Cardiac septum (tissue), 1 donor: ENCODE measurements at regions not wholly inside any gene's neighbourhood (a gene's known extent, or its start where the extent isn't known, plus 50 kb on each side); places are given as distances from the start of the nearest gene placed in this dataset.

ENCODE experiments used
- DNase-seq: peaks from one replicate; pipeline ENCODE4 v3.0.0-alpha.2; 2020; ENCODE audit warnings: low spot score
- intact Hi-C: fragments of 100-400 bp; cut with DNase I; formaldehyde crosslinking; loops from one replicate; pipeline ENCODE4 v1.14.0; 2022
- donor health status: DM: no; HTN: no; CAD: no.

GRCh38 chr5:27414099-27414498, 375.7 kb upstream of the CDH9 start:
- no peak for DNase-seq
- intact Hi-C loops, result no loop called here

DNA sequence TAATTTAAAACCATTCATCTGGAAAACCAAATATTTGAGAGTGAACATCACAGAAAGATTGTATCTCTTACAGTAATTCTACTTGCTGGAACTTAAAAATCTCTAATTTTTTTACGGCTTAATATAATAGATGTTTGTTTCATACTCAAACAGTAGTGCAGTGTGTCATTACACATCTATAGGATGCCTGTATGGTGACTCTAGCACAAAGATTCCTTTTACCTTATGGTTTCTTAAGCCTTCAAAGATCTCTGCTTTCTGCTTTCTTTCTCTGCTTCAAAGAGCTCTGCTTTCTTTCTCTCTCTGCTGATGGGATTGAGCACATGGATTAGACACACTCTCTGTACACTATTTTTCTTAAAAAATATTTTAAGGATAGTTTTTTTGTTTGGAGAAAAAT, 374.0 kb upstream of the CDH9 start:
- intact Hi-C loops, result no loop called here
- DNase-seq, result no peak

DNA sequence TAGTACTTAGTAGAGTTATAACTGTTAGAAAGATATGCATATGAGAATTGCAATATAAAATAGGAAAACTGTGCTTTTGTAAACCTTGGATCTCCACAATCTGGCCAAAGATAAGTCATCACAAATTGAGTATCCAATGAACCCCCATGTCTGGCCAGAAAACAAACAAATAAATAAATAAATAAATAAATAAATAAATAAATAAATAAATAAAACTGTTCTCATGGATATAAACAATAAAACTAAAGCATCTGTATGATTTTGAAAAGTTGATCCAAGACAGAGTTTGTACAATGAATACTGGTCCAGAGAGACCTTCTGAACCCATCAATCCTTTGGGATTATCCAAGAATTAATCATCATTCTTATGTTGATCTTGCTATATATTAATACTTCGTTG, 367.6 kb upstream of the CDH9 start:
- DNase-seq, result no peak
- intact Hi-C loops, result no loop called here

GRCh38 chr5:27403243-27403882, 365.0 kb upstream of the CDH9 start:
- DNase-seq, result no peak
- intact Hi-C loops, result no loop called here

- DNase-seq, result no peak
- intact Hi-C loops, result no loop called here
These were observed 364.4 kb upstream of the CDH9 start for GRCh38 chr5:27402828-27403227.

DNA sequence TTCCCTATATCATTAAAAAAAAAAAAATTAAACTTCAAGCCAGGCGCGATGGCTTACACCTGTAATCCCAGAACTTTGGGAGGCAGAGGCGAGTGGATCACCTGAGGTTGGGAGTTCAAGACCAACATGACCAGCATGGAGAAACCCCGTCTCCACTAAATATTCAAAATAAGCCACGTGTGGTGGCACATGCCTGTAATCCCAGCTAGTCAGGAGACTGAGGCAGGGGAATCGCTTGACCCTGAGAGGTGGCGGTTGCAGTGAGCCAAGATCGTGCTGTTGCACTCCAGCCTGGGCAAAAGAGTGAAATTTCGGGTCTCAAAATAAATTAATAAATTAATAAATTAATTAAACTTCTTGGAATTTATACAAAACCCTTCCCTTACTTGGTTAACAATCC, 358.6 kb upstream of the CDH9 start:
- DNase-seq, result no peak
- intact Hi-C loops, result no loop called here

DNA sequence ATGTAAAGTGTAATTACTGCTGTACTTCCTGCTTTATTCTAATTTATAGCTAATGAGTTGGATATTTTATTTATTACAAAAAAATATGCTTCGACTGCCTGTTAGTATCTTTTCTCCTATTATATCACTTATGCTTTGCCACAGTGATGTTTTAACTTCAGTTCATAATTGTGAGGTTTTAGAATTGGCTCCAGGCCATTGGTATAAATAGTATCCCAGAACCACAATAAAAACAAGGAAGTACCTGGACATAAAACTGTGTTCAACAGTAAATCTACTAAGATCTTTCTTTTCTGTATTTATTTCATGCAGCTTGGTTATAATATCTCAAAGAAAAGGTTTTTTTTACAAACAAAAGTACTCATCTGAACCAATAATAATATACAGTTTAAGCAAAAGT, 354.3 kb upstream of the CDH9 start:
- DNase-seq, result no peak
- intact Hi-C loops, result no loop called here

DNA sequence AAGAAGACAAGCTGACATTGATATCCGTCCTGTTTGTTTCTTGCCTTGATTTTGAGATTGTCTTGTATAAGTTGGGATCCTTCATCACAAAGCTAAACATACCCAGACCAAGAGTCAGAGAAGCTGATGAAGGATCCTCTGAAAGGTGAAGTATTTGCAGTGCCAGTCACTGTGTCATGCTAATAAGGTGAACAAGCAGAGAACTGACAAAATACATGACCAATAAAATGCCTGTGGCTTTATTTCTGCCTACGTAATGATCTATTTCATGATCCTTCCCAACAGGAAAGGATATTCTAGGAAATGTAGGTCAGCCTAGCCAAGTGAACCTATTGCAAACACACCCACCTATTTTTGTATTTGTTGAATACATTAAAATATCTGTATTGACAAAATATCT, 351.3 kb upstream of the CDH9 start:
- intact Hi-C loops, result no loop called here

DNA sequence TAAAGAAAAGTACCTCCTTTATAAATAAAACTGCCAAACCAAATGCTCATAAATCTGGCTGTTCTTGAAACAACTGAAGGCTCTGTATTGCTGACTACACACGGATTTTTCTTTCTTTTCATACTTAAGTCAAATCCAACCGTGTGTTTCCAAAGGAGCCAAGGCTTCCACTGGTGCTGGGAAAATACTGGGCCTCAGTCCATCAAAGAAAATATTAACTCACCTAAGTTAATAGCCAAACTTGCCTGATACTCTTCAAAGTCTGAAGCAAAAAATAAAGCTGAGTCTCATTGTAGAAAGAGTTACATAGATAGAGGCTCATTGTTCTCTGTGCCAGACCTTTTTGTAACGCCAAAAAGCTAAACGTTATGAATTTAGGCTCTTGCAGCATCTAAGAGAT, 350.4 kb upstream of the CDH9 start:
- DNase-seq, result no peak
- intact Hi-C loops, result no loop called here

More for the DNA sequence above, 351.3 kb upstream of the CDH9 start:
- no peak for DNase-seq

DNA sequence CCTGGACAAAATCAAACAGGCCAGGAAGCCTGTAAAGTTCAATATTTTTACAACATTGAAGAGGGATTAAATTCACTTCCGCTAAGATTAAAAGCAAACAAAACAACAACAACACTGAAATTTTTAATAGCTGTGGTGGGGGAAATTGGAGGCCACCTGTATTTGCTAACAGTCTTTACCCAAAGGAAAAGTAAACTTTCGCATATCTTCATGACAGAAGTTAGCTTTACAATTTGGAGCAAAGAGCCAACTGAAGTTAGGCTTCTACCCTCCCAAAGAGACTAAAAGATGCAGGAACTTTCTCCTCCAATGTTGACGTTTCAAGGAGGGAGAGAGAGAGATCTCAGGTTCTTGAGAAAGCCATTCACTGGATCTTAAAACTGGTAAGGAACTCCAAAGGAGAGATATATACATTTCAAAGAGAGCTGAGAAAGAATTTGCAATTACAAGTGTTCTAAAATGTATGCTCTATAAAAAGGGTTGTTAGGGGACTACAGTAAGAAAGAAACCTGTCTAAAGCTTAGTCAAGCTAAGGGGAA, 349.2 kb upstream of the CDH9 start:
- no peak for DNase-seq
- intact Hi-C loops, result no loop called here

DNA sequence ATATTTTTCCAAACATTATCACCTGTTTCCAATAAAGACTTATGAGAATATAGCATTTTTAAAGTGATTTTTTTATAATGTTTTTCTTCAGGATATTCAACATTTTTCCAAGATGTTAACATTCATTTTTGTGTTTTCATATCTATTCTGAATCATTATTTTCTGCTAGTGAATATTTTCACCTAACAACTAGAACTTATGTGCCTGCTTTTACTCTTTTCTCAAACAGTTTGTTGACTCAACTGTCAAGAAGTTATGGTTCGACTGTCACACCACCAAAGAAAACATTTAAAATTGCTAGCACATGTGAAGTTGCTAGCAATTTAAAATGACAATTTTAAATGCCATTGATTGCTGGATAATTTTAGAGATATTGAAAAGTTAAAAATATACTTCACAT, 343.3 kb upstream of the CDH9 start:
- intact Hi-C loops, result no loop called here

GRCh38 chr5:27377626-27378025, 339.2 kb upstream of the CDH9 start:
- no peak for DNase-seq
- intact Hi-C loops, result no loop called here

More for the DNA sequence above, 343.3 kb upstream of the CDH9 start:
- no peak for DNase-seq

- intact Hi-C loops, result no loop called here
- DNase-seq, result no peak
These were observed 315.6 kb upstream of the CDH9 start for GRCh38 chr5:27353970-27354369.

DNA sequence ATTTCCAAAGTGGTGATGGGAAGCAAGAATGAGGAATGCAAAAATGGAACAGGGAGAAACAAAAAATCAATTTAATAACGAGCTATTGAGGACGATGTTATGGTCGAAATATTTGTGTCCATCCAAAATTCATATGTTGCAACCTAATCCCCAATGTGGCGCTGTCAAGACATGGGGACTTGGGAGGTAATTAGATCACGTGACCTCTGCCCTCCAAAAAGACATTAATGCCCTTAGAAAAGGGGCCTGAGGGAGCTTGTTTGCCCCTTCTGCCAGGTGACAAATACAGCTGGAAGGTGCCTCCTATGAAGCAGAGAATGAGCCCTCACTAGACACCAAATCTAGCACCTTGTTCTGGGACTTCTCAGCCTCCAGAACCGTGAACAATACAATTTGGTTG, 315.2 kb upstream of the CDH9 start:
- intact Hi-C loops, result no loop called here
- no peak for DNase-seq

DNA sequence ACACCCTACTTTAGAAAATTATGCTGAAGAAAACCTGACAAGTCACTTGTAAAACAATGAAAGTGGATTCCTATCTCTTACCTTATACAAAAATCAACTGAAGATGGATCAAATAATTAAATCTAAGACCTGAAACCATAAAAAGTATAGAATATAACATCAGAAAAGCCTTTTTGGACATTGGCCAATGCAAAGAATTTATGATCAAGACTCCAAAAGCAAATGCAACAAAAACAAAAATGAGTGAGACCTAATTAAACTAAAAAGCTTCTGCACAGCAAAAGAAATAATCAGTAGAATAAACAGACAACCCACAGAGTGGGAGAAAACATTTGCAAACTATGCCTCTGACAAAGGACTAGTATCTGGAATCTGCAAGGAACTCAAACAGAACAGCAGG, 303.0 kb upstream of the CDH9 start:
- intact Hi-C loops, result no loop called here
- DNase-seq, result no peak

GRCh38 chr5:27336817-27337216, 298.4 kb upstream of the CDH9 start:
- intact Hi-C loops, result no loop called here
- DNase-seq, result no peak

- no peak for DNase-seq
- intact Hi-C loops, result no loop called here
These were observed 290.1 kb upstream of the CDH9 start for GRCh38 chr5:27328480-27328879.

DNA sequence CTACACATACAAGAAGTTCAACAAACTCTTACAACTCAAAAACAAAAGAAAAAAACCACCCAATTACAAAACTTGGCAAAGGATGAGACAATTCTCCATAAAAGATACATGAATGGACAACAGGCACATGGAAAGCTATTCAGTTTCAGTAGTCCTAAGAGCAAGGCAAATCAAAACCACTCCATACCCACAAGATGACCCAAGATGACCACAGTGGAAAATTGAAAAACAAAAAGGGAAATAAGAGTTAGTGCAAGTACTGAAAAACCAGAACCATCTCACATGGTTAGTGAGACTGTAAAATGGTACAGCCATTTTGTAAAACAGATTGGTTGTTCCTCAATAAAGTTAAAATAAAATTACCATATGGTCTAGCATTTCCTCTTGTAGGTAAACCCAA, 287.1 kb upstream of the CDH9 start:
- no peak for DNase-seq

GRCh38 chr5:27318701-27319100, 280.3 kb upstream of the CDH9 start:
- intact Hi-C loops, result no loop called here
- DNase-seq, result no peak

More for the DNA sequence above, 287.1 kb upstream of the CDH9 start:
- intact Hi-C loops, result no loop called here

- DNase-seq, result no peak
- intact Hi-C loops, result no loop called here
These were observed 277.9 kb upstream of the CDH9 start for GRCh38 chr5:27316271-27316650.

- DNase-seq, result no peak
These were observed 277.2 kb upstream of the CDH9 start for GRCh38 chr5:27315363-27316270.

More at GRCh38 chr5:27315363-27316270, 277.2 kb upstream of the CDH9 start:
- intact Hi-C loops, result no loop called here
